Body of pancreas (tissue), 4 donors: ENCODE measurements at regions not wholly inside any gene's neighbourhood (a gene's known extent, or its start where the extent isn't known, plus 50 kb on each side); places are given as distances from the start of the nearest gene placed in this dataset.

Experiments used
- POLR2A ChIP-seq, 3 donors: fragments of 450-650 bp; IDR thresholded peaks; one replicate each; pipeline ENCODE4 v1.6.1; 2016; ENCODE audit warnings: antibody characterized with exemption in 3 of 3, mild to moderate bottlenecking in 2 of 3
- TF ChIP-seq, protein P1 (sequence below), 7 experiments: fragments of 450-650 bp in 4 of 7; fragments of 200-600 bp in 3 of 7; sonication (generic) in 3 of 7; IDR thresholded peaks; one replicate each; pipeline ENCODE4 v1.5.1; 2016 to 2019; ENCODE audit warnings: antibody characterized with exemption in 7 of 7

- TF ChIP-seq POLR2A (IDR thresholded peaks at IDR 0.05) = no peak
- TF ChIP-seq, protein P1, sequence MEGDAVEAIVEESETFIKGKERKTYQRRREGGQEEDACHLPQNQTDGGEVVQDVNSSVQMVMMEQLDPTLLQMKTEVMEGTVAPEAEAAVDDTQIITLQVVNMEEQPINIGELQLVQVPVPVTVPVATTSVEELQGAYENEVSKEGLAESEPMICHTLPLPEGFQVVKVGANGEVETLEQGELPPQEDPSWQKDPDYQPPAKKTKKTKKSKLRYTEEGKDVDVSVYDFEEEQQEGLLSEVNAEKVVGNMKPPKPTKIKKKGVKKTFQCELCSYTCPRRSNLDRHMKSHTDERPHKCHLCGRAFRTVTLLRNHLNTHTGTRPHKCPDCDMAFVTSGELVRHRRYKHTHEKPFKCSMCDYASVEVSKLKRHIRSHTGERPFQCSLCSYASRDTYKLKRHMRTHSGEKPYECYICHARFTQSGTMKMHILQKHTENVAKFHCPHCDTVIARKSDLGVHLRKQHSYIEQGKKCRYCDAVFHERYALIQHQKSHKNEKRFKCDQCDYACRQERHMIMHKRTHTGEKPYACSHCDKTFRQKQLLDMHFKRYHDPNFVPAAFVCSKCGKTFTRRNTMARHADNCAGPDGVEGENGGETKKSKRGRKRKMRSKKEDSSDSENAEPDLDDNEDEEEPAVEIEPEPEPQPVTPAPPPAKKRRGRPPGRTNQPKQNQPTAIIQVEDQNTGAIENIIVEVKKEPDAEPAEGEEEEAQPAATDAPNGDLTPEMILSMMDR (IDR thresholded peaks at IDR 0.05) = no peak
These were observed 593.7 kb upstream of the CHAC2 start for GRCh38 chr2:53173698-53174455.
